A673 (cell line): ENCODE measurements at regions not wholly inside any gene's neighbourhood (a gene's known extent, or its start where the extent isn't known, plus 50 kb on each side); places are given as distances from the start of the nearest gene placed in this dataset.

Experiments
- BruUV-seq: library from RNA; stranded (reverse); fragments of 400-500 nt; replicated peaks from 2 replicates; lab custom pipeline; 2021; lab: Mats Ljungman, UMichigan
- CTCF ChIA-PET: fragments of 300-600 bp; sonication (Branson Sonifier 250); formaldehyde crosslinking; loops from one replicate; lab custom pipeline; 2022; ENCODE audit warnings: antibody characterized with exemption; lab: Charles Lee
- POLR2A ChIA-PET: fragments of 300-600 bp; sonication (Branson Sonifier 250); formaldehyde crosslinking; loops from one replicate; lab custom pipeline; 2022; ENCODE audit warnings: antibody characterized with exemption; ENCODE audit not compliant: low non-redundant PET; lab: Charles Lee
- DNase-seq: peaks from one replicate; pipeline ENCODE4 v3.0.0-alpha.2; 2015; ENCODE audit warnings: low spot score
- H3K27ac ChIP-seq: fragments of 200-600 bp; sonication (generic); 2 replicates; pipeline ENCODE4 v1.5.1; 2016; ENCODE audit warnings: mixed run types, low read depth, mild to moderate bottlenecking, mixed read lengths, antibody characterized with exemption, low read length; ENCODE audit not compliant: poor library complexity, severe bottlenecking
- H3K27me3 ChIP-seq: fragments of 200-600 bp; sonication (generic); replicated peaks from 2 replicates; pipeline ENCODE4 v1.6.1; 2017; ENCODE audit warnings: mixed run types, low read depth, mild to moderate bottlenecking, mixed read lengths, antibody characterized with exemption, low read length; ENCODE audit not compliant: insufficient read depth, poor library complexity
- H3K36me3 ChIP-seq: fragments of 200-600 bp; sonication (generic); 2 replicates; pipeline ENCODE4 v1.6.1; 2016; ENCODE audit warnings: mixed run types, mild to moderate bottlenecking, mixed read lengths, antibody characterized with exemption, low read length; ENCODE audit not compliant: insufficient read depth, poor library complexity, severe bottlenecking
- H3K4me1 ChIP-seq: fragments of 200-600 bp; sonication (generic); 2 replicates; pipeline ENCODE4 v1.6.1; 2017; ENCODE audit warnings: mixed run types, mild to moderate bottlenecking, mixed read lengths, antibody characterized with exemption, low read length; ENCODE audit not compliant: insufficient read depth, poor library complexity, severe bottlenecking
- H3K4me3 ChIP-seq: fragments of 200-600 bp; sonication (generic); 2 replicates; pipeline ENCODE4 v1.5.1; 2016; ENCODE audit warnings: low read depth, mixed run types, mild to moderate bottlenecking, mixed read lengths, low read length; ENCODE audit not compliant: poor library complexity, severe bottlenecking
- H3K9me3 ChIP-seq: fragments of 200-600 bp; sonication (generic); 2 replicates; pipeline ENCODE4 v1.6.1; 2016; ENCODE audit warnings: mixed run types, low read depth, mild to moderate bottlenecking, mixed read lengths, antibody characterized with exemption, low read length; ENCODE audit not compliant: poor library complexity, severe bottlenecking
- EZH2 ChIP-seq: fragments of 200-600 bp; sonication (generic); IDR thresholded peaks from 2 replicates; pipeline ENCODE4 v1.6.1; 2017; ENCODE audit warnings: borderline replicate concordance, low read depth, mild to moderate bottlenecking, mixed read lengths, antibody characterized with exemption, low read length; ENCODE audit not compliant: poor library complexity, severe bottlenecking
- intact Hi-C: fragments of 100-400 bp; cut with micrococcal nuclease; formaldehyde crosslinking; loops from one replicate; pipeline ENCODE4 v1.10.0; 2022; ENCODE audit not compliant: unreplicated experiment
- TF ChIP-seq, protein P1 (sequence below): fragments of 300-800, 200-600 bp; sonication (generic); conservative IDR thresholded peaks from 2 replicates; pipeline ENCODE4 v1.5.1; 2017; ENCODE audit warnings: low read depth, mild to moderate bottlenecking, antibody characterized with exemption, low read length, moderate library complexity, mixed read lengths

DNA sequence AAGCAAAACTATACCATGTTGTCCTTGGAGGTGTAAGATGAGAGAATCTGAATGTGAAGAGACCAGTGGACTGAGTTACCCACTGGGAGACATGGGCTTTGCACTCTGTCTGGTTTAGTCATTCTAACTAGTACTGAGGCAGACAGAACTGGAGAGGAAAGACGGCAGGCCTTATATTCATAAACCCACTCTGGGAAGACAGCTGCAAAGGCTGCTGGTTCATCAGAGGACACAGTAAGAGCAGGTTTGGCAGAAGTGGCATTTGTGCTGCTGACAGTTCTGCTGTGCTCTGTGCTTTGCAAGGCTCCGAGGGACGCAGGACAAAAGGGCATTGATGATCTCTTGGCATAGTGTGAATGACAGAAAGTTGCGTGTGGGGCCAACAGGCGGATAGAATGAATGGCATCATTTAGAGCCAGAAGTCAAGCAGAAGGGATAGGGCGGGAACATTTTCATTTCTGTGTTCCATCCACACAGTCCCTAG is 142.3 kb upstream of the TENT5A start:
- no peaks in the 10 kb centered on the region for H3K27me3 ChIP-seq
- no peak for DNase-seq
- TF ChIP-seq, protein P1, sequence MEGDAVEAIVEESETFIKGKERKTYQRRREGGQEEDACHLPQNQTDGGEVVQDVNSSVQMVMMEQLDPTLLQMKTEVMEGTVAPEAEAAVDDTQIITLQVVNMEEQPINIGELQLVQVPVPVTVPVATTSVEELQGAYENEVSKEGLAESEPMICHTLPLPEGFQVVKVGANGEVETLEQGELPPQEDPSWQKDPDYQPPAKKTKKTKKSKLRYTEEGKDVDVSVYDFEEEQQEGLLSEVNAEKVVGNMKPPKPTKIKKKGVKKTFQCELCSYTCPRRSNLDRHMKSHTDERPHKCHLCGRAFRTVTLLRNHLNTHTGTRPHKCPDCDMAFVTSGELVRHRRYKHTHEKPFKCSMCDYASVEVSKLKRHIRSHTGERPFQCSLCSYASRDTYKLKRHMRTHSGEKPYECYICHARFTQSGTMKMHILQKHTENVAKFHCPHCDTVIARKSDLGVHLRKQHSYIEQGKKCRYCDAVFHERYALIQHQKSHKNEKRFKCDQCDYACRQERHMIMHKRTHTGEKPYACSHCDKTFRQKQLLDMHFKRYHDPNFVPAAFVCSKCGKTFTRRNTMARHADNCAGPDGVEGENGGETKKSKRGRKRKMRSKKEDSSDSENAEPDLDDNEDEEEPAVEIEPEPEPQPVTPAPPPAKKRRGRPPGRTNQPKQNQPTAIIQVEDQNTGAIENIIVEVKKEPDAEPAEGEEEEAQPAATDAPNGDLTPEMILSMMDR = no peak
- no peak for TF ChIP-seq EZH2
- POLR2A ChIA-PET = no interaction called here
- no peak overlapping the region for H3K4me3 ChIP-seq
- H3K4me1 ChIP-seq = no peaks in the 10 kb centered on the region
- CTCF ChIA-PET = no interaction called here
- H3K27ac ChIP-seq = no peak overlapping the region
- no peaks in the 10 kb centered on the region for H3K9me3 ChIP-seq
- intact Hi-C loops = no loop called here
- BruUV-seq = no TSS peak
- H3K36me3 ChIP-seq = no peaks in the 10 kb centered on the region

GRCh38 chr6:81894306-81894705 is 141.8 kb upstream of the TENT5A start:
- H3K27me3 ChIP-seq = no peaks in the 10 kb centered on the region
- intact Hi-C loops = no loop called here
- H3K9me3 ChIP-seq = no peaks in the 10 kb centered on the region
- no TSS peak for BruUV-seq
- no peak overlapping the region for H3K4me3 ChIP-seq
- no peak overlapping the region for H3K27ac ChIP-seq
- no peak for DNase-seq
- POLR2A ChIA-PET = no interaction called here
- CTCF ChIA-PET = no interaction called here
- H3K4me1 ChIP-seq = no peaks in the 10 kb centered on the region
- no peaks in the 10 kb centered on the region for H3K36me3 ChIP-seq
- TF ChIP-seq, protein P1 = no peak
- no peak for TF ChIP-seq EZH2

DNA sequence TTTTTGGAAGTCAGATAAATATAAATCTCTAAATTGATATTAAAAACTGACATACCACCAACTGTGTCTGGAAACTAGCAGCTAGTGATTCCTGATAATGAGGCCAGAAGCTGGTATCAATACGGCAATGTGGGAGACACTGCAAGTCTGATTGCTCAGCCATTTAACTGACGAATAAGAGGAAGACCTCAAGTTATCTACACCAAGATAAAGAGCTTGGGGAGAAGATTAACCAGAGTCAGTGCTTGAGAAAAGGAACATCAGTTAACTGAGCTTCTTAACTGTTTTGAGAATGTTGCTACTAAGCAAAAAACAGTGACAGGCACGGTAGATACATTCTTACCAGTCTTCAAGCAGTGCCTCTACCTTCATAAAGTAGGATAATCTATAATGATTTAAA is 140.4 kb upstream of the TENT5A start:
- intact Hi-C loops = no loop called here

More for the DNA sequence above, 140.4 kb upstream of the TENT5A start:
- Histone ChIP-seq H3K9me3 (no peaks in the 10 kb centered on the region), H3K4me3 (no peak overlapping the region), H3K27me3 (no peaks in the 10 kb centered on the region), H3K4me1 (no peaks in the 10 kb centered on the region), H3K36me3 (no peaks in the 10 kb centered on the region), H3K27ac (no peak overlapping the region)
- ChIA-PET POLR2A (no interaction called here), CTCF (no interaction called here)
- no peak for DNase-seq
- BruUV-seq = no TSS peak
- no peak for TF ChIP-seq EZH2
- TF ChIP-seq, protein P1 = no peak
